H1 (cell line): ENCODE measurements at regions not wholly inside any gene's neighbourhood (a gene's known extent, or its start where the extent isn't known, plus 50 kb on each side); places are given as distances from the start of the nearest gene placed in this dataset.

Experiments used
- CTCF ChIA-PET: fragments of 300-600 bp; sonication (Branson Sonifier 250); formaldehyde crosslinking; loops from one replicate; lab custom pipeline; 2021; ENCODE audit not compliant: partially characterized antibody; lab: Charles Lee
- POLR2A ChIA-PET: fragments of 300-600 bp; sonication (Branson Sonifier 250); formaldehyde crosslinking; loops from one replicate; lab custom pipeline; 2021; ENCODE audit warnings: inconsistent platforms; ENCODE audit not compliant: partially characterized antibody; lab: Charles Lee
- DNase-seq, 2 experiments: peaks; one replicate each; pipeline versions ENCODE4 v3.0.0 to v3.0.0-alpha.2; 2010 to 2022; ENCODE audit warnings: low spot score in 2 of 2, low read depth in 1 of 2, mixed read lengths in 1 of 2
- FAIRE-seq: peaks from 2 replicates; lab custom pipeline; 2011; peaks lifted over from hg19 to GRCh38; lab: Jason Lieb, UNC
- H2AFZ ChIP-seq: 2 replicates; pipeline ENCODE4 v1.8.1; 2012; ENCODE audit warnings: low read length, inconsistent platforms
- H2AK5ac ChIP-seq: 2 replicates; pipeline ENCODE4 v1.6.1; 2013; ENCODE audit warnings: low read depth, low read length
- H2BK120ac ChIP-seq: replicated peaks from 2 replicates; pipeline ENCODE3; 2013; ENCODE audit warnings: low read depth, low read length, inconsistent platforms
- H2BK12ac ChIP-seq: 2 replicates; pipeline ENCODE4 v1.6.1; 2013; ENCODE audit warnings: low read depth, low read length
- H2BK15ac ChIP-seq: 2 replicates; pipeline ENCODE4 v1.6.1; 2013; ENCODE audit warnings: low read length
- H2BK20ac ChIP-seq: 2 replicates; pipeline ENCODE4 v1.6.1; 2013; ENCODE audit warnings: low read length
- H2BK5ac ChIP-seq: 2 replicates; pipeline ENCODE4 v1.6.1; 2013; ENCODE audit warnings: low read depth, low read length
- H3K14ac ChIP-seq: 2 replicates; pipeline ENCODE4 v1.6.1; 2013; ENCODE audit warnings: inconsistent platforms; ENCODE audit not compliant: insufficient read length
- H3K18ac ChIP-seq: 2 replicates; pipeline ENCODE4 v1.6.1; 2013; ENCODE audit warnings: low read length; ENCODE audit errors: extremely low read depth
- H3K23ac ChIP-seq: 2 replicates; pipeline ENCODE4 v1.6.1; 2013; ENCODE audit warnings: inconsistent platforms; ENCODE audit not compliant: insufficient read length
- H3K23me2 ChIP-seq: 2 replicates; pipeline ENCODE4 v1.6.1; 2013; ENCODE audit warnings: low read depth, low read length
- H3K27ac ChIP-seq: 2 replicates; pipeline ENCODE4 v1.6.1; 2011; ENCODE audit warnings: low read depth, low read length, inconsistent platforms
- H3K27me3 ChIP-seq, 4 experiments: replicated peaks in 1 of 4; 1 replicate in 1 of 4; 2 replicates in 3 of 4; pipeline versions ENCODE4 v1.6.1 to v1.8.1; 2011 to 2013; ENCODE audit warnings: low read length in 3 of 4, mild to moderate bottlenecking in 3 of 4, inconsistent platforms in 2 of 4, mixed read lengths in 2 of 4, moderate library complexity in 1 of 4; ENCODE audit not compliant: control insufficient read depth in 3 of 4, insufficient read depth in 3 of 4; ENCODE audit errors: extremely low read depth in 1 of 4
- H3K36me3 ChIP-seq, 4 experiments: 2 replicates each; pipeline versions ENCODE4 v1.6.1 to v1.8.1; 2011 to 2013; ENCODE audit warnings: mild to moderate bottlenecking in 4 of 4, low read length in 3 of 4, moderate library complexity in 2 of 4, control low read depth in 1 of 4, inconsistent platforms in 1 of 4; ENCODE audit not compliant: insufficient read depth in 4 of 4, control insufficient read depth in 2 of 4
- H3K4ac ChIP-seq: replicated peaks from 2 replicates; pipeline ENCODE3; 2013; ENCODE audit warnings: low read length, low read depth, mixed read lengths, inconsistent platforms; ENCODE audit not compliant: insufficient read length
- H3K4me1 ChIP-seq, 4 experiments: replicated peaks in 1 of 4; 1 replicate in 1 of 4; 2 replicates in 3 of 4; pipeline versions ENCODE4 v1.6.1 to v1.8.1; 2011 to 2013; ENCODE audit warnings: low read length in 3 of 4, inconsistent platforms in 2 of 4, mixed read lengths in 1 of 4; ENCODE audit not compliant: insufficient read depth in 4 of 4, control insufficient read depth in 3 of 4
- H3K4me2 ChIP-seq, 2 experiments: 2 replicates each; pipeline versions ENCODE4 v1.6.1 to v1.8.1; 2011 to 2013; ENCODE audit warnings: low read depth in 2 of 2, low read length in 2 of 2, control low read depth in 1 of 2, inconsistent platforms in 1 of 2, mild to moderate bottlenecking in 1 of 2; ENCODE audit not compliant: insufficient read depth in 1 of 2
- H3K4me3 ChIP-seq, 4 experiments: fragments of 200-600, 300-600 bp in 1 of 4; sonication (generic), shearing (Covaris generic), sonication (Bioruptor Twin) in 1 of 4; 2 replicates each; pipeline versions ENCODE4 v1.5.1 to v1.8.1; 2011 to 2016; ENCODE audit warnings: low read length in 4 of 4, low read depth in 3 of 4, control low read depth in 2 of 4, inconsistent platforms in 2 of 4, mild to moderate bottlenecking in 2 of 4, mixed read lengths in 1 of 4, moderate library complexity in 1 of 4; ENCODE audit not compliant: insufficient read depth in 2 of 4; ENCODE audit errors: extremely low read depth in 1 of 4
- H3K56ac ChIP-seq: replicated peaks from 2 replicates; pipeline ENCODE3; 2013; ENCODE audit warnings: low read depth, mild to moderate bottlenecking, mixed read lengths, low read length, inconsistent platforms; ENCODE audit not compliant: insufficient read length
- H3K79me1 ChIP-seq: 2 replicates; pipeline ENCODE4 v1.6.1; 2013; ENCODE audit warnings: low read depth, low read length, control low read depth
- H3K79me2 ChIP-seq, 2 experiments: 2 replicates each; pipeline versions ENCODE4 v1.6.1 to v1.8.1; 2012 to 2013; ENCODE audit warnings: low read length in 2 of 2, mild to moderate bottlenecking in 2 of 2, inconsistent platforms in 1 of 2; ENCODE audit not compliant: insufficient read depth in 2 of 2, control insufficient read depth in 1 of 2
- H3K9ac ChIP-seq, 4 experiments: replicated peaks in 1 of 4; 1 replicate in 1 of 4; 2 replicates in 3 of 4; pipeline versions ENCODE4 v1.6.1 to v1.8.1; 2011 to 2013; ENCODE audit warnings: low read depth in 3 of 4, low read length in 3 of 4, control low read depth in 2 of 4, mild to moderate bottlenecking in 2 of 4, moderate library complexity in 2 of 4, inconsistent platforms in 1 of 4; ENCODE audit errors: extremely low read depth in 1 of 4
- H3K9me3 ChIP-seq, 2 experiments: 2 replicates each; pipeline versions ENCODE4 v1.6.1 to v1.8.1; 2012 to 2013; ENCODE audit warnings: mild to moderate bottlenecking in 2 of 2, moderate library complexity in 2 of 2, control low read depth in 1 of 2, inconsistent platforms in 1 of 2, low read depth in 1 of 2, low read length in 1 of 2, mixed read lengths in 1 of 2; ENCODE audit not compliant: insufficient read depth in 2 of 2
- H4K20me1 ChIP-seq, 2 experiments: replicated peaks in 1 of 2; 2 replicates each; pipeline versions ENCODE3 to v1.8.1; 2011 to 2013; ENCODE audit warnings: inconsistent platforms in 2 of 2, low read length in 2 of 2, mild to moderate bottlenecking in 1 of 2; ENCODE audit not compliant: insufficient read depth in 2 of 2, control insufficient read depth in 1 of 2
- H4K5ac ChIP-seq: 2 replicates; pipeline ENCODE4 v1.6.1; 2013; ENCODE audit warnings: low read length, low read depth, mixed read lengths, inconsistent platforms; ENCODE audit not compliant: insufficient read length
- H4K8ac ChIP-seq: 2 replicates; pipeline ENCODE4 v1.8.0; 2013; ENCODE audit warnings: mild to moderate bottlenecking, moderate library complexity, low read length, inconsistent platforms; ENCODE audit not compliant: insufficient read depth; ENCODE audit errors: extremely low read depth
- H4K91ac ChIP-seq: replicated peaks from 2 replicates; pipeline ENCODE3; 2013; ENCODE audit warnings: low read length, mixed read lengths, inconsistent platforms; ENCODE audit not compliant: insufficient read length
- BRCA1 ChIP-seq: IDR thresholded peaks from 2 replicates; pipeline ENCODE4 v1.6.1; 2012; ENCODE audit warnings: low read depth, low read length, improper control_type of control experiment
- CTBP2 ChIP-seq: IDR thresholded peaks from 2 replicates; pipeline ENCODE4 v1.7.0; 2011; ENCODE audit warnings: borderline replicate concordance, mild to moderate bottlenecking, moderate library complexity, mixed read lengths, low read length; ENCODE audit not compliant: insufficient read depth, insufficient read length
- EP300 ChIP-seq, 2 experiments: IDR thresholded peaks; 1 replicate in 1 of 2; 2 replicates in 1 of 2; pipeline ENCODE4 v1.6.1; 2011 to 2012; ENCODE audit warnings: low read depth in 2 of 2, low read length in 2 of 2, mild to moderate bottlenecking in 2 of 2, borderline replicate concordance in 1 of 2, inconsistent platforms in 1 of 2, moderate library complexity in 1 of 2
- GTF2F1 ChIP-seq: IDR thresholded peaks from 2 replicates; pipeline ENCODE4 v1.6.1; 2012; ENCODE audit warnings: low read depth, low read length, improper control_type of control experiment, borderline replicate concordance
- HDAC2 ChIP-seq, 2 experiments: fragments of 300-600 bp in 1 of 2; sonication (generic) in 1 of 2; IDR thresholded peaks; 2 replicates each; pipeline ENCODE4 v1.6.1; 2011 to 2012; ENCODE audit warnings: low read depth in 2 of 2, low read length in 2 of 2, mild to moderate bottlenecking in 2 of 2, moderate library complexity in 2 of 2, borderline replicate concordance in 1 of 2, inconsistent platforms in 1 of 2
- JUN ChIP-seq: IDR thresholded peaks from 2 replicates; pipeline ENCODE4 v1.6.1; 2011; ENCODE audit warnings: low read depth, mild to moderate bottlenecking, improper control_type of control experiment, low read length
- RBBP5 ChIP-seq: IDR thresholded peaks from 2 replicates; pipeline ENCODE4 v1.7.1; 2012; ENCODE audit warnings: low read depth, mild to moderate bottlenecking, inconsistent platforms, low read length, moderate library complexity, borderline replicate concordance
- SAP30 ChIP-seq: fragments of 300-600 bp; sonication (generic); IDR thresholded peaks from 2 replicates; pipeline ENCODE4 v1.7.1; 2012; ENCODE audit warnings: low read length, moderate library complexity, mild to moderate bottlenecking, inconsistent platforms; ENCODE audit not compliant: insufficient read depth, insufficient replicate concordance
- SRF ChIP-seq: IDR thresholded peaks from 2 replicates; pipeline ENCODE4 v1.6.1; 2011; ENCODE audit warnings: mild to moderate bottlenecking, low read depth, low read length, moderate library complexity
- SUZ12 ChIP-seq: fragments of 200-600 bp; sonication (generic); IDR thresholded peaks from 2 replicates; pipeline ENCODE4 v1.6.1; 2012; ENCODE audit warnings: mild to moderate bottlenecking, inconsistent platforms, low read length, moderate library complexity, mixed read lengths
- TAF1 ChIP-seq: IDR thresholded peaks from 2 replicates; pipeline ENCODE4 v1.6.1; 2011; ENCODE audit warnings: mild to moderate bottlenecking, low read depth, low read length
- TAF7 ChIP-seq: optimal IDR thresholded peaks from 2 replicates; pipeline ENCODE3; 2011; ENCODE audit warnings: low read depth, mild to moderate bottlenecking, inconsistent platforms, low read length, moderate library complexity, borderline replicate concordance
- TBP ChIP-seq: IDR thresholded peaks from 2 replicates; pipeline ENCODE4 v1.6.1; 2011; ENCODE audit warnings: low read depth, low read length, improper control_type of control experiment
- TCF12 ChIP-seq: IDR thresholded peaks from 2 replicates; pipeline ENCODE4 v1.6.1; 2011; ENCODE audit warnings: low read depth, mild to moderate bottlenecking, low read length
- ZNF274 ChIP-seq: IDR thresholded peaks from 2 replicates; pipeline ENCODE4 v1.7.0; 2012; ENCODE audit warnings: low read length, borderline replicate concordance; ENCODE audit errors: extremely low read depth
- WGBS, 2 experiments: shearing (Covaris generic) in 1 of 2; methylation state at CpG; one replicate each; pipeline versions ENCODE4 v1.1.6 to v1.1.7; 2013 to 2015; ENCODE audit warnings: low lambda C conversion rate in 2 of 2, mixed read lengths in 2 of 2, inconsistent platforms in 1 of 2, low coverage in 1 of 2, missing lambda C conversion rate in 1 of 2; ENCODE audit not compliant: insufficient replicate concordance in 2 of 2, insufficient coverage in 1 of 2, insufficient read length in 1 of 2; ENCODE audit errors: extremely low coverage in 1 of 2, missing lambda C conversion rate in 1 of 2; 5-methylcytosine and 5-hydroxymethylcytosine counted together

DNA sequence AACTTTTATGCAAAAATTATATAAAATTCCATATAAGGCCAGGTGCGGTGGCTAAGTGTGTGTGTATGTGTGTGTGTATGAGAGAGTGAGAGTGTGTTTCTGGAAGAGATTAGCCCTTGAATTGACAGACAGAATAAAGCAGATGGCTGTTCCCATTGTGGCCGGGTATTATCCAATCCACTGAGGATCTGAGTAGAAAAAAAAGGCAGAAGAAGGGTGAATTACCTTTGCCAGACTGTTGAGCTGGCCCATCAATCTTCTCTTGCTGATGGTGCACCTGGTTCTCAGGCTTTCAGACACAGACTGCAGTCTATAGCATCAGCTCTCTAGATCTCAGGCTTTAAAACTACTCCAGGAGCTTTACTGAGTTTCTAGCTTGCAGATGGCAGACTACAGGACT lies 92.2 kb upstream of the SLIT2 start:
- Histone ChIP-seq H3K4me2 (no peak overlapping the region), H2BK5ac (no peak overlapping the region), H4K20me1 (no peaks in the 10 kb centered on the region), H3K27ac (no peak overlapping the region), H3K9me3 (no peaks in the 10 kb centered on the region), H3K36me3 (no peaks in the 10 kb centered on the region), H3K79me2 (no peaks in the 10 kb centered on the region), H2AFZ (no peak overlapping the region), H2BK120ac (no peak overlapping the region), H3K9ac (no peak overlapping the region), H3K27me3 (no peaks in the 10 kb centered on the region), H4K8ac (no peak overlapping the region), H2BK12ac (no peak overlapping the region), H3K4me3 (no peak overlapping the region), H3K4me1 (no peaks in the 10 kb centered on the region), H3K4ac (no peak overlapping the region), H2BK20ac (no peak overlapping the region), H3K14ac (no peak overlapping the region), H3K18ac (no peak overlapping the region), H2BK15ac (no peak overlapping the region), H2AK5ac (no peak overlapping the region), H3K23ac (no peak overlapping the region), H3K23me2 (no peaks in the 10 kb centered on the region), H4K5ac (no peak overlapping the region), H3K79me1 (no peaks in the 10 kb centered on the region), H3K56ac (no peak overlapping the region), H4K91ac (no peak overlapping the region)
- ChIA-PET CTCF (interaction anchor here (0.9 kb wide), 1 partner anchor 88 kb away, joined by 4 read pairs; no protein-coding TSS in a partner anchor), POLR2A (no interaction called here)
- FAIRE-seq (no peak), DNase-seq (no peak)
- 84% methylated on average over 2 of the region's 2 CpGs; no CpG with 5 or more reads in 1 of the 2 experiments for WGBS, 2 experiments
- TF ChIP-seq SRF: no peak
- TF ChIP-seq CTBP2: no peak
- no peak for TF ChIP-seq TAF7
- no peak for TF ChIP-seq ZNF274
- no peak for TF ChIP-seq SUZ12
- no peak for TF ChIP-seq TAF1
- TF ChIP-seq RBBP5: no peak
- no peak for TF ChIP-seq HDAC2 (IDR thresholded peaks at IDR 0.05; ENCODE audit: borderline replicate concordance in 1 of 2, low read depth in 2 of 2, low read length in 2 of 2)
- no peak for TF ChIP-seq EP300 (IDR thresholded peaks at IDR 0.05; ENCODE audit: borderline replicate concordance in 1 of 2, low read depth in 2 of 2, low read length in 2 of 2)
- TF ChIP-seq SAP30: no peak
- TF ChIP-seq TCF12: no peak
- no peak for TF ChIP-seq GTF2F1
- TF ChIP-seq JUN: no peak
- TF ChIP-seq BRCA1: no peak
- no peak for TF ChIP-seq TBP
